ENCODE measurements at regions not wholly inside any gene's neighbourhood (a gene's known extent, or its start where the extent isn't known, plus 50 kb on each side); places are given as distances from the start of the nearest gene placed in this dataset.

DNA sequence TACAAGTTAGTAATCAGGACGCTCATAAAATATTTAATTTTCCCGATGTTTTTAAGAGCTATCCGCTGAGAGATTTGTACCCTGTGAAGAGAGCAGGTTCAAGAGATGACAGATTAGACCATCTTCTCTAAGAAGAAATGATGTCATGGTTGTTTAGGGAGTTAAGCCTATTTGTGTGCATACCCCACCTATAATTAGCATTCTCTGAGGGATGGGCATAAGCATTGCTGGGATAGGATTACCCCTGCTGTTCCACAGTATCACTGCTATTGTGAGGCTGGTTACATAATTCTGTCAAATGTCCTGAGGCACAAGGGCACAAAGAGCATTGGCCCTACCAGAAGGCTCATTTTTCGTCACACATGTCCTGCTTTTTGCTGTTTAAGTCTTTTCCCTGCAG lies 687.0 kb downstream of the CETN3 start:
- Histone ChIP-seq H3K27ac (no peak overlapping the region), H3K27me3 (no peaks in the 10 kb centered on the region), H3K4me1 (no peaks in the 10 kb centered on the region), H3K4me3 (no peak overlapping the region), H3K9me3 (no peaks in the 10 kb centered on the region), H3K36me3 (no peaks in the 10 kb centered on the region)
- no peak for TF ChIP-seq POLR2A (IDR thresholded peaks at IDR 0.05)
- TF ChIP-seq, protein P1, sequence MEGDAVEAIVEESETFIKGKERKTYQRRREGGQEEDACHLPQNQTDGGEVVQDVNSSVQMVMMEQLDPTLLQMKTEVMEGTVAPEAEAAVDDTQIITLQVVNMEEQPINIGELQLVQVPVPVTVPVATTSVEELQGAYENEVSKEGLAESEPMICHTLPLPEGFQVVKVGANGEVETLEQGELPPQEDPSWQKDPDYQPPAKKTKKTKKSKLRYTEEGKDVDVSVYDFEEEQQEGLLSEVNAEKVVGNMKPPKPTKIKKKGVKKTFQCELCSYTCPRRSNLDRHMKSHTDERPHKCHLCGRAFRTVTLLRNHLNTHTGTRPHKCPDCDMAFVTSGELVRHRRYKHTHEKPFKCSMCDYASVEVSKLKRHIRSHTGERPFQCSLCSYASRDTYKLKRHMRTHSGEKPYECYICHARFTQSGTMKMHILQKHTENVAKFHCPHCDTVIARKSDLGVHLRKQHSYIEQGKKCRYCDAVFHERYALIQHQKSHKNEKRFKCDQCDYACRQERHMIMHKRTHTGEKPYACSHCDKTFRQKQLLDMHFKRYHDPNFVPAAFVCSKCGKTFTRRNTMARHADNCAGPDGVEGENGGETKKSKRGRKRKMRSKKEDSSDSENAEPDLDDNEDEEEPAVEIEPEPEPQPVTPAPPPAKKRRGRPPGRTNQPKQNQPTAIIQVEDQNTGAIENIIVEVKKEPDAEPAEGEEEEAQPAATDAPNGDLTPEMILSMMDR (IDR thresholded peaks at IDR 0.05) = no peak
- WGBS (ENCODE audit: insufficient coverage, low coverage, low lambda C conversion rate, missing lambda C conversion rate) = 65% methylated on average over 4 of the region's 4 CpGs
- DNase-seq (no peak), ATAC-seq (no peak)
- intact Hi-C loops (cut with DNase I) = no loop called here

DNA sequence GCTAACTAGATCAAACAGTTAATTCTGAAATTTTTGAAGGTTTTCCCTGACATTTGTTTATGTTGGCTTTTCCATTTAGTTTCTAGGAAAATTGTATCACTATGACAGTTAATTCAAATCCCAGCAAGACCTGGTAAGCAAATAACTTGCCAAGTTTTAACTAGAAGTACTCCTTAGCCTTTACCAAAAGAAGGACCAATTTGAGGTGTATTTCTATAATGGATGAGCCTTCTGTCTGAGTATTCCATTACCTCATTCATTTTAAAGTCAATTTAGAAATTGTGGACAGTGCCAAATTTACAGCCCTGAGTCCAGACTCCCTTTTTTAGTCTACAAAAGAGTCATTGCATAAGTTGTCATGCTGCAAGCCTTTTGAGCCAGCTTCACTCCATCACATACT lies 687.6 kb downstream of the CETN3 start:
- Histone ChIP-seq H3K4me3 (no peak overlapping the region), H3K36me3 (no peaks in the 10 kb centered on the region), H3K27me3 (no peaks in the 10 kb centered on the region), H3K27ac (no peak overlapping the region), H3K9me3 (no peaks in the 10 kb centered on the region), H3K4me1 (no peaks in the 10 kb centered on the region)
- DNase-seq (no peak), ATAC-seq (no peak)
- intact Hi-C loops (cut with DNase I) = no loop called here
- TF ChIP-seq, protein P1 (IDR thresholded peaks at IDR 0.05) = no peak
- TF ChIP-seq POLR2A (IDR thresholded peaks at IDR 0.05) = no peak

DNA sequence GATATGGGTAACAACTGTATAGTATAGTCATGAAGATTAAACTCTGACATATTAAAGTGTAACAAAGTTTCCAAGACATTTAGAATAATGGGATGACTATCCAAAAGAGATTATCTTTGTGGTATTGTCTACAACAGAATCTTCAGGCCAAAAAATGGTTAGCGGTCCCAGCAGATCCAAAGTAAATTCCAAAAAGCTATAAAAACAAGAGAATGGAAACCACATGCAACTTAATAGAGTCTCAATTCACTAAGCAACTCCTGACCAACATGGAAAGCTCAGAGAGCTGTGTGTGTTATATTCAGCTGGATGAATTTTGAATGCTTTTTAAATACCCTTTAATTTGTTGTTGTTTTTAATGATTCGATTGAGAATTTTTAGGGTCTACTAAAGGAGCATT lies 688.2 kb downstream of the CETN3 start:
- H3K9me3 ChIP-seq = no peaks in the 10 kb centered on the region
- intact Hi-C loops (cut with DNase I) = no loop called here
- H3K4me1 ChIP-seq = no peaks in the 10 kb centered on the region
- DNase-seq = no peak
- TF ChIP-seq POLR2A (IDR thresholded peaks at IDR 0.05) = no peak
- TF ChIP-seq, protein P1 (IDR thresholded peaks at IDR 0.05) = no peak
- H3K36me3 ChIP-seq = no peaks in the 10 kb centered on the region
- H3K27me3 ChIP-seq = no peaks in the 10 kb centered on the region
- no peak overlapping the region for H3K4me3 ChIP-seq
- no peak for ATAC-seq
- H3K27ac ChIP-seq = no peak overlapping the region
- WGBS (ENCODE audit: insufficient coverage, low coverage, low lambda C conversion rate, missing lambda C conversion rate) = 77% methylated on average over 2 of the region's 2 CpGs

DNA sequence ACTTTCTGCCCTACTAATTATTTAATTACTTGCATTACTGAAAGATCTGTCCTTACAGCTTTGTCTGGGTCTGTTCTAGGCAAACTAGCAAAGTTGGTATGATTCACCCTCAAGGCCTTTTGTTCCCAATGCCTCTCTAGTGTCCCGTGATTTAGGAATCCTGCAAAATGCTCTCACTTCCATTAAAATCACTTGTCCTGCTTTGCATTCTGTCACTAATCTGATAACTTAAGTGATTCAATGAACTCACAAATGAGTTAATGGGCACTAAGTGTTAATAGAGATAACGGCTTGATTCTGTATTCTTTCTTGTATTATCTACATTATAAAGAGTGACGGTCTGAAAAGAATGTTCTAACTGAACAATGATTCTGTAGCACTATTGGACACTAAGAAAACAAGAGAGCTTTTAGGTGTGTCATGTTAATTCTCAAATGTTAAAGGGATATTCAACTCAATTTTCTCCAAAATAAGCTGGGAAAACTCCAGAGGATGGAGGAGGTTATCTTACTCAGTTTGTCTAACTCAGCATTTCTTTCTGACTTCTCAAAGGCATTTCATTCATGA lies 697.3 kb downstream of the CETN3 start:
- no peak for DNase-seq
- Histone ChIP-seq H3K27me3 (no peaks in the 10 kb centered on the region), H3K36me3 (no peaks in the 10 kb centered on the region), H3K4me3 (no peak overlapping the region), H3K27ac (no peak overlapping the region), H3K9me3 (no peaks in the 10 kb centered on the region), H3K4me1 (no peaks in the 10 kb centered on the region)
- intact Hi-C loops (cut with DNase I) = no loop called here
- TF ChIP-seq, protein P1 (IDR thresholded peaks at IDR 0.05) = no peak
- TF ChIP-seq POLR2A (IDR thresholded peaks at IDR 0.05) = no peak
- WGBS (ENCODE audit: insufficient coverage, low coverage, low lambda C conversion rate, missing lambda C conversion rate) = 38% methylated on average over 3 of the region's 3 CpGs
- ATAC-seq = no peak

DNA sequence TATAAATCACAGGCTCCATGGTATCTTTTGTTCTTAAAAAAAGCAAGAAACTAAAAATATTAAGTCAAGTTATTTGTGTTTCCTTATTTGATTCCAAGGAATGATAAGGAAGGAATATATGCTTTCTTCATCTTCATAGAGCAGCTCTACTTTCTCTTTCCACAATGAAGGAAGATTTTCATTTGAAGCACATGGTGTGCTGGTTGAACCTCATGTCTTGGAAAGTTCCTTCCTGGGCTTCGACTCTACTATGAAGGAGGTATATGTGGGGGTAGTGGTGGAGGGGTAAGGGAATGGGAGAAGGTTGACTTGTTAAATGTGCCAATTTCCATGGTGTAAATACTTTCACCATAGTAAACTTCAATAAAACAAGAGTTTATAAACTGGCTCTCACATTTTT lies 698.0 kb downstream of the CETN3 start:
- TF ChIP-seq, protein P1 (IDR thresholded peaks at IDR 0.05) = no peak

More for the DNA sequence above, 698.0 kb downstream of the CETN3 start:
- intact Hi-C loops (cut with DNase I) = no loop called here
- Histone ChIP-seq H3K4me3 (no peak overlapping the region), H3K36me3 (no peaks in the 10 kb centered on the region), H3K4me1 (no peaks in the 10 kb centered on the region), H3K27ac (no peak overlapping the region), H3K27me3 (no peaks in the 10 kb centered on the region), H3K9me3 (no peaks in the 10 kb centered on the region)
- DNase-seq = no peak
- no peak for ATAC-seq
- 63% methylated on average over 1 of the region's 1 CpG for WGBS (ENCODE audit: insufficient coverage, low coverage, low lambda C conversion rate, missing lambda C conversion rate)
